ENCODE measurements at regions not wholly inside any gene's neighbourhood (a gene's known extent, or its start where the extent isn't known, plus 50 kb on each side); places are given as distances from the start of the nearest gene placed in this dataset.

GRCh38 chr9:13502484-13502883 is 223.0 kb upstream of the MPDZ start:
- TF ChIP-seq CTCF (conservative IDR thresholded peaks at IDR 0.05; ENCODE audit: low read depth, low read length), result no peak
- no peak for TF ChIP-seq EZH2 (IDR thresholded peaks at IDR 0.05; ENCODE audit: borderline replicate concordance, low read depth, low read length, poor library complexity, severe bottlenecking)

All from A673 (cell line).